Small intestine (tissue), 7 donors: ENCODE measurements at regions not wholly inside any gene's neighbourhood (a gene's known extent, or its start where the extent isn't known, plus 50 kb on each side); places are given as distances from the start of the nearest gene placed in this dataset.

Source experiments
- DNase-seq, 2 donors: peaks; one replicate each; pipeline versions ENCODE4 v3.0.0 to v3.0.0-alpha.2; 2013
- FAIRE-seq: peaks from 2 replicates; lab custom pipeline; 2012; peaks lifted over from hg19 to GRCh38; lab: Jason Lieb, UNC
- H3K27ac ChIP-seq, 3 donors: one replicate each; pipeline ENCODE4 v1.5.1; 2013; ENCODE audit warnings: low read length in 2 of 3, mild to moderate bottlenecking in 2 of 3, control low read depth in 1 of 3, inconsistent platforms in 1 of 3, low read depth in 1 of 3, moderate library complexity in 1 of 3
- H3K27me3 ChIP-seq, 3 donors: one replicate each; pipeline ENCODE4 v1.6.1; 2013; ENCODE audit warnings: low read length in 3 of 3, inconsistent platforms in 1 of 3; ENCODE audit not compliant: control insufficient read depth in 3 of 3, insufficient read depth in 3 of 3
- H3K36me3 ChIP-seq, 3 donors: one replicate each; pipeline ENCODE4 v1.6.1; 2013; ENCODE audit warnings: low read length in 3 of 3, inconsistent platforms in 1 of 3, low read depth in 1 of 3, mild to moderate bottlenecking in 1 of 3, moderate library complexity in 1 of 3; ENCODE audit not compliant: control insufficient read depth in 3 of 3, insufficient read depth in 2 of 3
- H3K4me1 ChIP-seq, 3 donors: one replicate each; pipeline ENCODE4 v1.6.1; 2013; ENCODE audit warnings: low read length in 2 of 3, inconsistent platforms in 1 of 3, low read depth in 1 of 3, mild to moderate bottlenecking in 1 of 3, moderate library complexity in 1 of 3; ENCODE audit not compliant: control insufficient read depth in 3 of 3, insufficient read depth in 2 of 3
- H3K4me3 ChIP-seq, 3 donors: one replicate each; pipeline ENCODE4 v1.5.1; 2013; ENCODE audit warnings: low read length in 3 of 3, control low read depth in 1 of 3, inconsistent platforms in 1 of 3, low read depth in 1 of 3, mild to moderate bottlenecking in 1 of 3, moderate library complexity in 1 of 3
- H3K9me3 ChIP-seq, 2 donors: one replicate each; pipeline ENCODE4 v1.6.1; 2013; ENCODE audit warnings: low read depth in 1 of 2, low read length in 1 of 2; ENCODE audit not compliant: control insufficient read depth in 2 of 2, insufficient read depth in 1 of 2
- WGBS, 3 donors: extraction: QIAGEN DNeasy Blood & Tissue Kit; methylation state at CpG; one replicate each; pipeline ENCODE4 v1.1.7; 2013; 5-methylcytosine and 5-hydroxymethylcytosine counted together
- donor health status: healthy with polysubstance abuse.
- donor health status: control.
- donor health status: control.
- donor health status: Bipolar disorder and iron deficiency.
- donor health status: healthy.

DNA sequence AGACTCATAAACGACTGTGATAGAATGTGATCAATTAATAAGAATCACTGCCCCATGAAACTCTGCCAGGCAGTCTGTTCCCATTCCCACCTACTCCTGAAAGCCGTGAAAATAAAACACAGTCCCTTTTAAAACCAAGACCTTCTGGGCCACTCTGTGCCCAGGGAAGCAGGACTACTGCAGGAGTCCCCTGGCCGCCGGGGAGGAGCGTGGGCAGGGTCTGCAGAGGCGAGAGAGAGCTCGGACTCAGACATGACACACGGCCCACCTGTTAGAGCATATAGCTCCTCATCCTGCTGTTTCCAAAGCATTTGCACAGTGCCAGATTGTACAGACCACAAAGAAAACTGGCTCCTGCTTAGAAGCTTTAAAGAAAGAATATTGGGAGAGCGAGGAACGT lies 400.5 kb downstream of the SHANK2 start:
- Histone ChIP-seq H3K4me3 (no peak overlapping the region), H3K27me3 (no peaks in the 10 kb centered on the region), H3K9me3 (peaks cover 0 to 13% of the 10 kb centered on the region in 2 donors), H3K4me1 (no peaks in the 10 kb centered on the region), H3K27ac (no peak overlapping the region), H3K36me3 (peaks cover 0 to 10% (median 0%) of the 10 kb centered on the region in 3 donors)
- 91 to 94% (median 93%) methylated on average over 10 of the region's 10 CpGs for WGBS, 3 donors
- DNase-seq (no peak), FAIRE-seq (no peak)

DNA sequence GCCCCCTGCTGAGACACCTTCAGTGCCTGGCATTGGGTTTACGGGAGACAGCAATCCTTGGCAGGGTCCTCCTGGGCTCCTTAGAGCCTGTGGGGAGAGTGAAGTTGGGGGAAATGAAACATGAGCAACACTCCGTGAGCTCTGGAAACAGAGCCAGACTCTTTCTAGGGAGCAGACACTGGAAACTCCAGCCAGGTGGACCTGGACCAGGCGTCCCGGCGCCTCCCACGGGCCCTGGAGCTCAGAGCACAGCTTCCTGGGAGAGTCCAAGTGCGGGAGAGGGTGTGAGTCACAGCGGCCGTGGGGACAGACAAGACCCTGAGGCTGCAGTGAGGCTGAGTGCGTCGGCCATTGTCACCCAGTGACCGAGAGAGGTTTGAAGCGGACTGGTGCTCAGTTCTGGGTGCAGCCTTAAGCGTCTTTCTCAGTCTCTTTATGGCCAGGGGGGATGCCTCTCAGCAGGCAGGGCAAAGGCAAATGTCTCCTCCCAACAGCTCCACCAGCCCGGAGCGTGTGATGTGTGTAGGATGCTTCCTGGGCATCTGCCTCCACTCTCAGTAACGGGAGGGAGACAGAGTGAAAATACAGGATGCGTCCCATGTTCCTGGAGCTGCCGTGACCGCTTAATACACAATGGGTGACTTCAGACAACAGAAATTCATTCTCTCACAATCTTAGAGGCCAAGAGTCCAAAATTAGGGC lies 399.2 kb downstream of the SHANK2 start:
- no peak overlapping the region for H3K27ac ChIP-seq
- no peaks in the 10 kb centered on the region for H3K4me1 ChIP-seq
- H3K36me3 ChIP-seq = peaks cover 0 to 11% (median 0%) of the 10 kb centered on the region in 3 donors
- 83 to 92% (median 89%) methylated on average over 20 of the region's 20 CpGs for WGBS, 3 donors
- DNase-seq = no peak
- no peak overlapping the region for H3K4me3 ChIP-seq
- no peaks in the 10 kb centered on the region for H3K27me3 ChIP-seq
- H3K9me3 ChIP-seq = peaks cover 0 to 13% of the 10 kb centered on the region in 2 donors
- no peak for FAIRE-seq

DNA sequence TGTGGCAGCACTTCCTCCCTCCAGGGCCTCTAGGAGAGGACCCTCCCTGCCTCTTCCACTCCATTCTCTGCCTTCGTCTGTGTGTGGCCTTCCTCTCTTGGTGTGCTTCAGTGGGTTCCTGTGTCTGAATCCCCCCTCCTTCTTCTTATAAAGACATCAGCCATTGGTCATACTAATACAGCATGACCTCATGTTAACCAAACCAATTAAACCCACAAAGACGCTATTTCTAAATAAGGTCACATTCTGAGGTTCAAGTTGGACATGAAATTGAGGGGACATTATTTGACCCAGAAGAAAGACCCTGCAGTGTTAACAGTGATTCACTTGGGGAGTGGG lies 398.6 kb downstream of the SHANK2 start:
- H3K4me3 ChIP-seq = no peak overlapping the region
- H3K27ac ChIP-seq = no peak overlapping the region
- FAIRE-seq (no peak), DNase-seq (no peak)
- 65 to 93% (median 86%) methylated on average over 2 of the region's 2 CpGs for WGBS, 3 donors
- H3K27me3 ChIP-seq = no peaks in the 10 kb centered on the region
- peaks cover 0 to 13% of the 10 kb centered on the region in 2 donors for H3K9me3 ChIP-seq
- peaks cover 0 to 11% (median 0%) of the 10 kb centered on the region in 3 donors for H3K36me3 ChIP-seq
- H3K4me1 ChIP-seq = no peaks in the 10 kb centered on the region

DNA sequence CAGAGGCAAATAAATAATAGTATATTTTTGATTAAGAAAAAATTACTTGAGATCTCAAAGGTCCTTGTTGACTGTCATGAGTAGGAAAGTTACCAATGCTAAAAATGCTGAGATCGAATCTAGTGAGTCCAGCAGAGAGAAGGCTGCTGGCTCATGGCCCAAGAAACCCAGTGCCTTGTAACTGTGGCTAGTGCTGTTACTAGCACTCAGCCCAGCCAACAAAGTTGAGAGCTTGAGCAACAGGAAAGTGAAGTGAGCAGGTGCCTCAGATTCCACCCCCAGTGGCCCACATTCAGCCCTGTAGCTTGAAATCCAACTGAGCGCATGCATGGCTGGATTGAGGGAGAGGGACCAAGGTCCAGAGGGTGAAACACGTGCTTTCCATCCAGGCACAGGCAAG lies 398.2 kb downstream of the SHANK2 start:
- Histone ChIP-seq H3K4me1 (no peaks in the 10 kb centered on the region), H3K27me3 (no peaks in the 10 kb centered on the region), H3K36me3 (peaks cover 0 to 11% (median 0%) of the 10 kb centered on the region in 3 donors), H3K4me3 (no peak overlapping the region), H3K9me3 (peaks cover 0 to 13% of the 10 kb centered on the region in 2 donors), H3K27ac (no peak overlapping the region)
- WGBS, 3 donors = 49 to 80% (median 65%) methylated on average over 3 of the region's 3 CpGs
- DNase-seq = peak in 1 of 2 donors; percentile 12
- FAIRE-seq = no peak

DNA sequence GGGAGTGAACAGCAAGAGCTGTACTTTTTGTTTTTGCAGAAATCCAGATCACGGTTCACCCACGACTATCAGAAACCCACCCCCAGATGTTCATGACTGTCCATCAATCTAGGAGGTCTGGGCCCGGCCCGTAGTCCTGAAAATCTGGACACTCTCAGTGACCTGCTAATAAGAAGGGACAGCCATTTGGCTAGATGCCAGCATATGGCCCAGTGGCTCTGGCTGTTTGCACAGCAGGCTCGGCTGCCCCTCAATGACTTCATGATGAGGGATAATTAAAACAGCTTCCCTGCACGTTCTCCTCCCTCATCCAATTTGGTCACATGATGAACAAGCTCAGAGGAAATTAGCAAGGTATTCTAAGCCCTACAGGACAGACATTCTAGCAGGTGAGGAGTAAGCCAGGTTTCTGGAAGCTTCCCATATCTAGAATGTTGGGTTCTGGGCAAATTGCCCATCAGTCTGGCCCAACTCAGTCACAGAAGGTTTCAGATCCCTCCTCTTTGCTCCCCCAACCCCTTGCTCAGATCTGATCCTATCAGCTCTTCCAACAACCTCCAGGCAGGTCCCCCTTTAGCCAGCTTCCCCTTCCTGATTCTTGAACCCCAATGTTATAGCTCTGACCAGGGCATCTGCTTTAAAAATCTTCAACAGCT lies 397.3 kb downstream of the SHANK2 start:
- DNase-seq (no peak), FAIRE-seq (no peak)
- H3K27me3 ChIP-seq = no peaks in the 10 kb centered on the region
- peaks cover 0 to 11% of the 10 kb centered on the region in 2 donors for H3K9me3 ChIP-seq
- no peak overlapping the region for H3K27ac ChIP-seq
- no peaks in the 10 kb centered on the region for H3K4me1 ChIP-seq
- peaks cover 0 to 11% (median 0%) of the 10 kb centered on the region in 3 donors for H3K36me3 ChIP-seq
- no peak overlapping the region for H3K4me3 ChIP-seq
- WGBS, 3 donors = 45 to 50% (median 49%) methylated on average over 6 of the region's 6 CpGs

DNA sequence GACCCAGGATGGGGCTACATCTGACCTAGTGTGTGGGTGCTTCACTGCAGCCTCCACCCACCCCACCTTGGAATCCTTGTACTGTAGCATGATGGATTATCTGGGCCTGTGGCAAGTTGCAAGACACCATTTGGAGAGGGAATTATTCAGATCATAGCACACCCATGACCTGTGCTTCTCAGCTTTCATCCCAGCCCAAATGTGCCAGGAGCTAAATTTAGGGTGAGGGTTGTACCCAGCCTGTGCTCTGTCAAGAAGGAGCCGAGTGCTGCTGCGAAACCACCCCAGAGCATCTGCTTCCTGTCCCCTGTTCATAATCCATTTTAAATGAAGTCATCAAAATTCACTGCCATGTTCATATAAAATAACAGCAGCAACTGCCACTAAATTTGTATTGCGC lies 394.5 kb downstream of the SHANK2 start:
- 80 to 95% (median 93%) methylated on average over 3 of the region's 3 CpGs for WGBS, 3 donors
- peaks cover 0 to 6% (median 0%) of the 10 kb centered on the region in 3 donors for H3K36me3 ChIP-seq
- H3K9me3 ChIP-seq = no peaks in the 10 kb centered on the region
- DNase-seq (no peak), FAIRE-seq (no peak)
- no peaks in the 10 kb centered on the region for H3K4me1 ChIP-seq
- no peak overlapping the region for H3K4me3 ChIP-seq
- H3K27me3 ChIP-seq = no peaks in the 10 kb centered on the region
- no peak overlapping the region for H3K27ac ChIP-seq

DNA sequence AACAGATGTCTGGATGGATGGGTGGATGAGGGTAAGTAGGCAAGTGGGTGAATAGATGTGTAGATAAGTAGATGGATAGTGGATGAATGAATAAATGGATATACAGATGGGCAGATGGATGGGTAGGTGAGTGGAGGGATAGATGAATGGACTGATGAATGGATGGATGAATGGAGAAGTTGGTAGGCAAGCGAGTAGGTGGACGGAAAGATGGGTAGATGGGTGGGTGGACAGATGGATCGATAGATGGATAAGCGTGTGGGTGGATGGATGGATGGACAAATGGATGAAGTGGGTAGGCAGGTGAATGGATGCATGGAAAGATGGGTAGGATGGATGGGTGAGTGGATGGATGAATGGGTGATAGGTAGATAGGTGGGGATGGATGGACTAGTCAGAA lies 393.2 kb downstream of the SHANK2 start:
- 90 to 97% (median 96%) methylated on average over 4 of the region's 4 CpGs for WGBS, 3 donors
- FAIRE-seq = no peak
- H3K9me3 ChIP-seq = no peaks in the 10 kb centered on the region

DNA sequence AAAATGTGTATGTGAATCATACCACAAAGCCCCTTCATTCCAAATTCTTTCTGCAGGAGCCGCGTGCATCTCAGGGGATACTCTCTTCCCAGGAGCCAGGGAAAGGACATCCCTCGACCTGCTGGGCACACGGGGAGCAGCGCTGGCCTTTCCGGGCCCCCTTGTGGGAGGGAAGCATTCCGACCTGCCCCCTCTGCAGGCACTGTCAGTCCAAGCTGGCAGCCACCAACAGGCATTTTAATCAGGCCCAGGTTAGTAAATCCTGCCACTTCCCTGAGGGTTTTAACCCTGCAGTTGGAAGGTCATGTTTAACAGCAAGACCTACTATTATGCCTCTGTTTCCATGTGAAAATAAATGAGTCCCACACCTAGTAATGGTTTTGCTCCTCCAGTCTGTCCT lies 391.5 kb downstream of the SHANK2 start:
- H3K27me3 ChIP-seq = no peaks in the 10 kb centered on the region
- 69 to 88% (median 77%) methylated on average over 7 of the region's 7 CpGs for WGBS, 3 donors
- no peaks in the 10 kb centered on the region for H3K4me1 ChIP-seq
- H3K36me3 ChIP-seq = peaks cover 0 to 7% (median 0%) of the 10 kb centered on the region in 3 donors
- no peaks in the 10 kb centered on the region for H3K9me3 ChIP-seq
- H3K4me3 ChIP-seq = no peak overlapping the region
- H3K27ac ChIP-seq = no peak overlapping the region
- DNase-seq (no peak), FAIRE-seq (no peak)

More for the DNA sequence above, 393.2 kb downstream of the SHANK2 start:
- no peak overlapping the region for H3K27ac ChIP-seq
- no peaks in the 10 kb centered on the region for H3K27me3 ChIP-seq
- no peaks in the 10 kb centered on the region for H3K4me1 ChIP-seq
- H3K4me3 ChIP-seq = no peak overlapping the region
- H3K36me3 ChIP-seq = peaks cover 0 to 5% (median 0%) of the 10 kb centered on the region in 3 donors
- no peak for DNase-seq
